IPS DF 6.9 (cell line): ENCODE measurements at regions not wholly inside any gene's neighbourhood (a gene's known extent, or its start where the extent isn't known, plus 50 kb on each side); places are given as distances from the start of the nearest gene placed in this dataset.

Experiments used
- DNase-seq: peaks from one replicate; pipeline ENCODE4 v3.0.0-alpha.2; 2013; ENCODE audit warnings: low read depth, low spot score
- H3K27ac ChIP-seq: one replicate; pipeline ENCODE4 v1.5.1; 2013; ENCODE audit warnings: low read length, control low read depth
- H3K27me3 ChIP-seq: 2 replicates; pipeline ENCODE4 v1.6.1; 2013; ENCODE audit warnings: mild to moderate bottlenecking, low read length; ENCODE audit not compliant: control insufficient read depth, insufficient read depth
- H3K36me3 ChIP-seq: 2 replicates; pipeline ENCODE4 v1.6.1; 2013; ENCODE audit warnings: low read length; ENCODE audit not compliant: control insufficient read depth, insufficient read depth
- H3K4me1 ChIP-seq: 2 replicates; pipeline ENCODE4 v1.6.1; 2013; ENCODE audit warnings: low read length; ENCODE audit not compliant: control insufficient read depth, insufficient read depth
- H3K4me3 ChIP-seq: 2 replicates; pipeline ENCODE4 v1.5.1; 2013; ENCODE audit warnings: mild to moderate bottlenecking, low read length
- H3K9me3 ChIP-seq: 2 replicates; pipeline ENCODE4 v1.6.1; 2013; ENCODE audit warnings: low read length, inconsistent platforms; ENCODE audit not compliant: control insufficient read depth, insufficient read depth
- WGBS: extraction: QIAGEN DNeasy Blood & Tissue Kit; methylation state at CpG from one replicate; pipeline ENCODE4 v1.1.7; 2013; ENCODE audit warnings: mixed read lengths, missing lambda C conversion rate; ENCODE audit not compliant: insufficient read length, insufficient coverage; 5-methylcytosine and 5-hydroxymethylcytosine counted together

GRCh38 chr17:56028837-56029236, 124.4 kb upstream of the ANKFN1 start:
- Histone ChIP-seq H3K27ac (no peak overlapping the region), H3K4me1 (no peaks in the 10 kb centered on the region), H3K27me3 (no peaks in the 10 kb centered on the region), H3K36me3 (no peaks in the 10 kb centered on the region), H3K9me3 (no peaks in the 10 kb centered on the region), H3K4me3 (no peak overlapping the region)
- WGBS: no CpG with 5 or more reads among the region's 3 CpGs
- no peak for DNase-seq

DNA sequence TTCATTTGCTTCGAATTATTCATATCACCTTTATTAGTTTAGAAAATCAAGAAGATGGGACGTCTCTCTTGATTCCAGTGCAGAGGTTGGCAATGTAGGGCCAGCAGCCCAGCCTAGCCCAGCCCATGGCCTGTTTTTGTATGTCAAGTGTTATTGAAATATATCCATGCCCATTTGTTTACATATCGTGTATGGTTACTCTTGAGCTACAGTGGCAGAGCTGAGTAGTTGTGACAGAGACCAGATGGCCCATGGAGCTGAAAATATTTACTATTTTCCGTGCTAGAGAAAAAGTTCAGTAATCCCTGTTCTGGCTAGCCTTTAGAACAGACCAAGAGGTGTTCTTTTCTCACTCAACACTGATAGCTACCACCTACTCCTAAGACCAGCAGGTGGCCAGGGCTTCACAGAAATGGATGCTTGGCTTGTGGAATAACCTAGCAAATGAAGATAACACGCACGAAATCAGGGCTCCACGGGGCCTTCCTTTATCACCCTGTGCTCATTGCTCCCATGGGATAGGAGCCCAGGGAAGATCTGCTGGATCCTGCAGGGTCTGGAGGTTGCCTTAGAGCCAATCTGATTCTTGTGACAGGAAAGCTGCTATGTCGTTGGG, 123.2 kb upstream of the ANKFN1 start:
- no peaks in the 10 kb centered on the region for H3K9me3 ChIP-seq
- H3K27ac ChIP-seq: no peak overlapping the region
- H3K4me1 ChIP-seq: no peaks in the 10 kb centered on the region
- no peak for DNase-seq
- no CpG with 5 or more reads among the region's 8 CpGs for WGBS
- H3K36me3 ChIP-seq: no peaks in the 10 kb centered on the region
- no peak overlapping the region for H3K4me3 ChIP-seq
- no peaks in the 10 kb centered on the region for H3K27me3 ChIP-seq

GRCh38 chr17:56031636-56032035, 121.6 kb upstream of the ANKFN1 start:
- Histone ChIP-seq H3K4me3 (no peak overlapping the region), H3K27ac (no peak overlapping the region), H3K9me3 (no peaks in the 10 kb centered on the region), H3K36me3 (no peaks in the 10 kb centered on the region), H3K4me1 (no peaks in the 10 kb centered on the region), H3K27me3 (no peaks in the 10 kb centered on the region)
- no CpG with 5 or more reads among the region's 2 CpGs for WGBS
- DNase-seq: no peak

- H3K4me1 ChIP-seq: no peaks in the 10 kb centered on the region
Observed at GRCh38 chr17:56034197-56034635, 119.1 kb upstream of the ANKFN1 start.

DNA sequence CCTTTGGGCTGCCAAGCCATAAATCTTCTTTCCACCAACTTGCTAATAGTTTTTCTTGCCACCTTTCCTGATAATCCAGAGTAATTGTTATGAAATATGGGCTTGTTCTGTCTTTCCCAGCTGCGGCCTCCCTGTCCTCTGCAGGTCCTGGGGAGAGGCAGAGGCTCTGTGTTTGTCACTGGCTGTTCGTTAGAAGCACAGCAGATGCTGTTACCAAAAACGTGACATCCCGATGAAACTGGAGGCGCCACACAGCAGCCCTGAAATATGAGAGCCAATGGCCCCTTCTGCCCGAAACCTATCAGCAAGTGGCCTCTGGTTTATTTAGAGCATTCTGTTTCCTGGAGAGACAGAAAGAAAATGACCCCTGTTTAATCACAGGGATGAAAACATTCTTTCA, 115.1 kb upstream of the ANKFN1 start:
- Histone ChIP-seq H3K36me3 (no peaks in the 10 kb centered on the region), H3K27me3 (no peaks in the 10 kb centered on the region), H3K27ac (no peak overlapping the region), H3K4me1 (no peaks in the 10 kb centered on the region), H3K4me3 (no peak overlapping the region), H3K9me3 (no peaks in the 10 kb centered on the region)
- no peak for DNase-seq
- WGBS: no CpG with 5 or more reads among the region's 6 CpGs

More at GRCh38 chr17:56034197-56034635, 119.1 kb upstream of the ANKFN1 start:
- no CpG with 5 or more reads among the region's 6 CpGs for WGBS
- no peaks in the 10 kb centered on the region for H3K9me3 ChIP-seq
- DNase-seq: no peak
- no peaks in the 10 kb centered on the region for H3K27me3 ChIP-seq
- H3K27ac ChIP-seq: no peak overlapping the region
- H3K4me3 ChIP-seq: no peak overlapping the region
- no peaks in the 10 kb centered on the region for H3K36me3 ChIP-seq

GRCh38 chr17:56045872-56046271, 107.4 kb upstream of the ANKFN1 start:
- Histone ChIP-seq H3K9me3 (no peaks in the 10 kb centered on the region), H3K4me3 (no peak overlapping the region), H3K27ac (no peak overlapping the region), H3K36me3 (no peaks in the 10 kb centered on the region), H3K27me3 (no peaks in the 10 kb centered on the region), H3K4me1 (no peaks in the 10 kb centered on the region)
- WGBS: no CpG with 5 or more reads among the region's 9 CpGs
- DNase-seq: no peak

DNA sequence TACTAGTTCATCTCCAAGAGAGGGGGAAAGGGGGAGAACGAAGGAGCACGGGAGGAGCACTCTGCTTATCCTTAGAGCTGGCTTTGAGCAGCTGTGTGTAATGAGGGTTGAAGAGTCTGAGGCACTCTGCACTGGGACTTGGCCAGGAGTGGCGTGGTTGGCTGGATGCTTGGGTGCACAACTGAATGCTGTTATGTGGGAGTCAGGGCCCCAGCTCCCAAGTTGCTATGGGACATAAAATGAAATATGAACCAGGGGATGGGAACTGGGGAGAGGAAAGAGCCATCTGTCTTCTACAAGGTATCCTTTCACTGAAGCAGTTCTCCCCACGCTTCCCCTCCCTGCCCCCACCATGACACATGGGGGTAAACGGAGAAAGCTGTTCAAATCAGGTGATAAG, 105.9 kb upstream of the ANKFN1 start:
- Histone ChIP-seq H3K27ac (no peak overlapping the region), H3K27me3 (no peaks in the 10 kb centered on the region), H3K4me1 (no peaks in the 10 kb centered on the region), H3K9me3 (no peaks in the 10 kb centered on the region), H3K4me3 (no peak overlapping the region), H3K36me3 (no peaks in the 10 kb centered on the region)
- no CpG with 5 or more reads among the region's 5 CpGs for WGBS
- no peak for DNase-seq

GRCh38 chr17:56057869-56058268, 95.4 kb upstream of the ANKFN1 start:
- H3K27me3 ChIP-seq: no peaks in the 10 kb centered on the region
- no CpG with 5 or more reads among the region's 3 CpGs for WGBS
- no peaks in the 10 kb centered on the region for H3K9me3 ChIP-seq
- H3K4me1 ChIP-seq: no peaks in the 10 kb centered on the region
- no peak overlapping the region for H3K4me3 ChIP-seq
- H3K36me3 ChIP-seq: no peaks in the 10 kb centered on the region
- no peak overlapping the region for H3K27ac ChIP-seq
- no peak for DNase-seq

DNA sequence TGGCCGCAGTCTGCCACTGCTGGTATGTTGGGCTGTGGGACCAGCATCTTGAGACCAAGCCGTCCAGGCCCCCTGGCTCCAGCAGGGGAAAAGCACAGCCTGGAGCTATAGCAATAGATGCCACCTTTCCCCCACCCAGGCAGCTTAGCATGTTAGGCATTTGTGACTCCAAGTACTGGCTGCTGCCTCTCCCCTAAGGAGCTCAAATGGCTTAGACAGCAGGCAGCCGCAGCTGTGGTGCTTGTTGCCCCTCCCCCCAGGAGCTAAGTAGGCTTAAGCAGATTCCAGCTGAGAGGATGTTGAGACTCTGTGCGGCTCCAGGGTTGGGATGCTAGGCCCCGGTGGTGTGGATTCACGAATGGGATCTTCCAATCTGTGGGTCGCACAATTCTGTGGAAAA, 88.8 kb upstream of the ANKFN1 start:
- no peaks in the 10 kb centered on the region for H3K9me3 ChIP-seq
- no peak for DNase-seq
- no peaks in the 10 kb centered on the region for H3K36me3 ChIP-seq
- WGBS: no CpG with 5 or more reads among the region's 7 CpGs
- H3K27ac ChIP-seq: no peak overlapping the region
- no peak overlapping the region for H3K4me3 ChIP-seq
- no peaks in the 10 kb centered on the region for H3K27me3 ChIP-seq
- peaks cover 2% of the 10 kb centered on the region; the same call in 1 of the 2 replicates for H3K4me1 ChIP-seq

DNA sequence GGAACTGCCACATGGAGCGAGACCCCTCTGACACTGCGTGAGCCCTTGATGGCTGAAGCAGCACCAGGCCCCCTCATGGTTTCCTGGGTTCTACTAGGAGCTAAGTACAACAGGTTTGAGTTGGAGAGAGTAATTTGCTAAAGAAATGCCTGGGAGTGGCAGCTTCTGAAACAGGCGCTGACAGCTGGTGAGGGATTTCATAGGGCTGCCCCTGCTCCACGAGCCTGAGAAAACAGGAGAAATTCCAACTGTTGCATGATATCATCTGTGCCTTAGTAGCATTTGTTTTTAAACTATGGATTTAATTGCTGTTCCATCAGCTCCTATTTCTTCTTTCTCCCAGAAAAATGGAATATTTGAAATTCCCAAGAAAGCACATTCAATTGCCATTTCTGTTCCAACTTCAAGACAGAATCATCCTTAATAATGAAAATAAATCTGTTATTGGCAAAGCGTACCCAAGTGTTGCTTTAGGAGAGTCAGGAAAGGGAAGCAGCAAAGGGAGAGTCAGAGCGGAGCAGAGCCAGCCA, 78.8 kb upstream of the ANKFN1 start:
- Histone ChIP-seq H3K4me3 (no peak overlapping the region), H3K4me1 (no peaks in the 10 kb centered on the region), H3K36me3 (no peaks in the 10 kb centered on the region), H3K9me3 (no peaks in the 10 kb centered on the region), H3K27me3 (no peaks in the 10 kb centered on the region), H3K27ac (no peak overlapping the region)
- WGBS: no CpG with 5 or more reads among the region's 6 CpGs
- DNase-seq: no peak

DNA sequence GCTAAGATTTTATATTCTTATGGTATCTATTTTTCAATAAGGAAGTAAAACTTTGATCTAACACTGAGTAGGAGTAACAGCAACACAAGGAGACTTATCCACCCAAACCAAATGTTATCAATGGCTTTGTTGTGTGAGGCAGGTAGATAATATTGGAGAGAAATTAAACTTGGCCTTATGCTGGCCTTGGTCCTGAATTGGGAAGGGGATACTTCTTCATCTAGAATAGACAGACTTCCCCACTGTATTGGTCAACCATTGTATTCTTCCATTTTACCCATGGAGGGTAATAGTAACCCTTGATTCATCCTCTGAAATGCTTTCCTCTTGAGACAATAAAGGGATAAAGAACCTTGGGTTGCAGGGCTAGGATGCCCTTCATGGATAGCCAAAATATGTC, 76.3 kb upstream of the ANKFN1 start:
- Histone ChIP-seq H3K27ac (no peak overlapping the region), H3K9me3 (no peaks in the 10 kb centered on the region), H3K27me3 (no peaks in the 10 kb centered on the region), H3K4me1 (no peaks in the 10 kb centered on the region), H3K36me3 (no peaks in the 10 kb centered on the region), H3K4me3 (no peak overlapping the region)
- DNase-seq: no peak
